ENCODE measurements at regions not wholly inside any gene's neighbourhood (a gene's known extent, or its start where the extent isn't known, plus 50 kb on each side); places are given as distances from the start of the nearest gene placed in this dataset.

DNA sequence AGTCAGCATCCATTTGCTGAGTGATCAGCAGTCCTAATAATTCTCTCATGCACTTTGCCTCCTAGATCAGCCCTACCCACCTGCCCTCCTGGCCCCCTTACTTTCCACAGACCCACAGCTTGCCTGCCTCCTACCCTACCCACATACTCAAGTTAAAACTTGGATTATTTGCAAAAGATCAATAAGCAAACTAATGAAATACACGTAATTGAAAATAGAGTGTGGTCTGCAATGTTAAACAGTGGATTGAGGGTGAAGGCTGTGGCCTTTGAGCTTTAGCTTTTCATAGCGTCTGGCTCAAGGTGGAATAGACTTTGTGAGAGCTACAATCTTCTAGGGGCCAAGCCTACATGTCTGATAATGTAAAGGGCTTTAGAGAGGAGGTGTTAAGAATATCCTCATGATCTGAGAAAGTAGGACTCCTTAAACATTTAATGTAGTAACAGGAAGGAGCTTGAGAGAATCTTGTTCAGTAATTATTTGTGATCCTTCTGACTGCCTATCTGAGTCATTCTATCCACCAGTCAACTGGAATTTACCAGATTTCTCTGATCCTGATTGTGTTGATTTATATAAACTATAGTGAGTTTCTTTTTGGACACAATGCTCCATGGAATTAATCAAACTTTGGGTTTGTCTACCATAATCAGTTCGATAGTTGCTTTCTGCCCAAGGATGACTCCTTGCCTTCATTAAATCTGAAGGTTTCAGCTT, 310.0 kb downstream of the HRH4 start:
- Histone ChIP-seq H3K36me3 (ENCODE audit: control insufficient read depth, insufficient read depth, low read length) (0 out of 2 replicates have a peak, but pooled peaks cover 1% of the 10 kb centered on the region), H4K20me1 (ENCODE audit: insufficient read depth, low read length) (no peaks in the 10 kb centered on the region), H2BK15ac (ENCODE audit: low read depth, low read length) (peak overlapping the region; percentile 70), H2AK9ac (replicated peaks; ENCODE audit: low read depth, low read length, poor library complexity) (no peak overlapping the region), H4K8ac (ENCODE audit: low read depth in 2 of 2, low read length in 2 of 2) (peak overlapping the region; percentile 29 to 76; a peak in 3 of 4 replicates), H2BK120ac (ENCODE audit: low read depth, low read length) (peak overlapping the region; percentile 72), H3K18ac (ENCODE audit: low read depth, low read length) (peak overlapping the region; percentile 88), H2BK20ac (ENCODE audit: low read depth, low read length) (peak overlapping the region; percentile 83), H2AFZ (replicated peaks; ENCODE audit: low read length, poor library complexity) (peak overlapping the region; percentile 18), H3K4me3 (ENCODE audit: insufficient read depth, low read depth, low read length) (no peak overlapping the region), H3K79me1 (ENCODE audit: low read depth in 1 of 2, low read length in 2 of 2) (no peaks in the 10 kb centered on the region), H3K27ac (ENCODE audit: insufficient read depth, low read length) (peak overlapping the region; percentile 5; the same call in 1 of the 2 replicates), H4K5ac (ENCODE audit: low read depth, low read length) (peak overlapping the region; percentile 32), H3K9ac (ENCODE audit: low read depth, low read length) (no peak overlapping the region), H4K91ac (ENCODE audit: insufficient read depth, low read depth, low read length) (peak overlapping the region; percentile 50), H3K14ac (replicated peaks; ENCODE audit: low read depth, low read length) (peak overlapping the region; percentile 62), H3K4me1 (ENCODE audit: control insufficient read depth, insufficient read depth, low read length) (peaks cover 11% of the 10 kb centered on the region; the same call in 1 of the 2 replicates), H3K9me1 (ENCODE audit: insufficient read depth, low read length) (peaks cover 5% of the 10 kb centered on the region), H2AK5ac (ENCODE audit: low read depth, low read length) (peak overlapping the region; percentile 73), H3K9me3 (ENCODE audit: control insufficient read depth, insufficient read depth, low read length) (no peaks in the 10 kb centered on the region), H3K4ac (ENCODE audit: low read depth, low read length) (peak overlapping the region; percentile 65), H3K27me3 (ENCODE audit: control insufficient read depth, insufficient read depth, low read length) (no peaks in the 10 kb centered on the region), H2BK5ac (ENCODE audit: low read depth, low read length, poor library complexity, severe bottlenecking) (peak overlapping the region; percentile 75), H3K23ac (ENCODE audit: low read depth, low read length) (0 out of 2 replicates have a peak overlapping the region, but pooled peaks have one; percentile 69), H3K56ac (ENCODE audit: extremely low read depth, insufficient read depth, low read length) (no peak overlapping the region), H3K4me2 (ENCODE audit: low read depth, low read length) (no peak overlapping the region; the same call in 1 of the 2 replicates)
- WGBS, 2 experiments (ENCODE audit: extremely low coverage in 2 of 2, insufficient read length in 1 of 2), result no CpG with 5 or more reads among the region's 3 CpGs
- DNase-seq (peak; percentile 58), ATAC-seq (ENCODE audit: low read depth) (peak; percentile 71)
- BruUV-seq (replicated peaks), result no TSS peak
- ChIA-PET POLR2A (ENCODE audit: unreplicated experiment) (no interaction called here), CTCF (interaction anchor here (1.4 kb wide), 1 partner anchor 25 kb away, joined by 4 read pairs; no protein-coding TSS in a partner anchor)
- intact Hi-C loops (cut with micrococcal nuclease), result no loop called here
- dilution Hi-C loops (cut with HindIII; ENCODE audit: low sequenced_read_pairs, unreplicated experiment), result no loop called here
- in situ Hi-C loops (cut with MboI; ENCODE audit: low sequenced_read_pairs), result no loop called here
- TF ChIP-seq, protein P1, sequence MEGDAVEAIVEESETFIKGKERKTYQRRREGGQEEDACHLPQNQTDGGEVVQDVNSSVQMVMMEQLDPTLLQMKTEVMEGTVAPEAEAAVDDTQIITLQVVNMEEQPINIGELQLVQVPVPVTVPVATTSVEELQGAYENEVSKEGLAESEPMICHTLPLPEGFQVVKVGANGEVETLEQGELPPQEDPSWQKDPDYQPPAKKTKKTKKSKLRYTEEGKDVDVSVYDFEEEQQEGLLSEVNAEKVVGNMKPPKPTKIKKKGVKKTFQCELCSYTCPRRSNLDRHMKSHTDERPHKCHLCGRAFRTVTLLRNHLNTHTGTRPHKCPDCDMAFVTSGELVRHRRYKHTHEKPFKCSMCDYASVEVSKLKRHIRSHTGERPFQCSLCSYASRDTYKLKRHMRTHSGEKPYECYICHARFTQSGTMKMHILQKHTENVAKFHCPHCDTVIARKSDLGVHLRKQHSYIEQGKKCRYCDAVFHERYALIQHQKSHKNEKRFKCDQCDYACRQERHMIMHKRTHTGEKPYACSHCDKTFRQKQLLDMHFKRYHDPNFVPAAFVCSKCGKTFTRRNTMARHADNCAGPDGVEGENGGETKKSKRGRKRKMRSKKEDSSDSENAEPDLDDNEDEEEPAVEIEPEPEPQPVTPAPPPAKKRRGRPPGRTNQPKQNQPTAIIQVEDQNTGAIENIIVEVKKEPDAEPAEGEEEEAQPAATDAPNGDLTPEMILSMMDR (conservative IDR thresholded peaks at IDR 0.05; ENCODE audit: low read depth, low read length), result no peak
- TF ChIP-seq MAFK (IDR thresholded peaks at IDR 0.05; ENCODE audit: low read depth, low read length) (no peak), RCOR1 (IDR thresholded peaks at IDR 0.05; ENCODE audit: insufficient replicate concordance, low read length) (no peak), MXI1 (IDR thresholded peaks at IDR 0.05; ENCODE audit: borderline replicate concordance, low read depth, low read length) (no peak), CEBPB (IDR thresholded peaks at IDR 0.05; ENCODE audit: low read depth, low read length) (no peak), SMC3 (IDR thresholded peaks at IDR 0.05; ENCODE audit: low read depth, low read length) (no peak), BHLHE40 (IDR thresholded peaks at IDR 0.05; ENCODE audit: low read depth, low read length) (no peak), RAD21 (IDR thresholded peaks at IDR 0.05; ENCODE audit: low read length) (no peak), NFE2L2 (IDR thresholded peaks at IDR 0.05; ENCODE audit: low read depth, low read length) (no peak), FOS (IDR thresholded peaks at IDR 0.05; ENCODE audit: low read depth, low read length) (no peak), POLR2A (IDR thresholded peaks at IDR 0.05; ENCODE audit: low read depth, low read length) (no peak), MAZ (IDR thresholded peaks at IDR 0.05; ENCODE audit: borderline replicate concordance, low read depth, low read length) (no peak), RFX5 (IDR thresholded peaks at IDR 0.05; ENCODE audit: low read depth, low read length) (no peak)
- TF ChIP-seq, protein P2, sequence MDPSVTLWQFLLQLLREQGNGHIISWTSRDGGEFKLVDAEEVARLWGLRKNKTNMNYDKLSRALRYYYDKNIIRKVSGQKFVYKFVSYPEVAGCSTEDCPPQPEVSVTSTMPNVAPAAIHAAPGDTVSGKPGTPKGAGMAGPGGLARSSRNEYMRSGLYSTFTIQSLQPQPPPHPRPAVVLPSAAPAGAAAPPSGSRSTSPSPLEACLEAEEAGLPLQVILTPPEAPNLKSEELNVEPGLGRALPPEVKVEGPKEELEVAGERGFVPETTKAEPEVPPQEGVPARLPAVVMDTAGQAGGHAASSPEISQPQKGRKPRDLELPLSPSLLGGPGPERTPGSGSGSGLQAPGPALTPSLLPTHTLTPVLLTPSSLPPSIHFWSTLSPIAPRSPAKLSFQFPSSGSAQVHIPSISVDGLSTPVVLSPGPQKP (IDR thresholded peaks at IDR 0.05; ENCODE audit: borderline replicate concordance, low read depth, low read length), result no peak
- TF ChIP-seq, protein P3, sequence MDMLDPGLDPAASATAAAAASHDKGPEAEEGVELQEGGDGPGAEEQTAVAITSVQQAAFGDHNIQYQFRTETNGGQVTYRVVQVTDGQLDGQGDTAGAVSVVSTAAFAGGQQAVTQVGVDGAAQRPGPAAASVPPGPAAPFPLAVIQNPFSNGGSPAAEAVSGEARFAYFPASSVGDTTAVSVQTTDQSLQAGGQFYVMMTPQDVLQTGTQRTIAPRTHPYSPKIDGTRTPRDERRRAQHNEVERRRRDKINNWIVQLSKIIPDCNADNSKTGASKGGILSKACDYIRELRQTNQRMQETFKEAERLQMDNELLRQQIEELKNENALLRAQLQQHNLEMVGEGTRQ (IDR thresholded peaks at IDR 0.05; ENCODE audit: low read depth, low read length), result no peak
